Spleen (tissue), 7 donors: ENCODE measurements at regions not wholly inside any gene's neighbourhood (a gene's known extent, or its start where the extent isn't known, plus 50 kb on each side); places are given as distances from the start of the nearest gene placed in this dataset.

ENCODE experiments used
- POLR2A ChIP-seq, 3 donors: fragments of 450-650 bp; IDR thresholded peaks; one replicate each; pipeline ENCODE4 v1.5.1; 2017; ENCODE audit warnings: antibody characterized with exemption in 3 of 3, mild to moderate bottlenecking in 1 of 3
- TF ChIP-seq, protein P1 (sequence below), 11 experiments: fragments of 200-600 bp in 7 of 11; fragments of 450-650 bp in 4 of 11; sonication (generic) in 4 of 11; IDR thresholded peaks in 8 of 11; conservative IDR thresholded peaks in 3 of 11; 1 replicate in 7 of 11; 2 replicates in 4 of 11; pipeline versions ENCODE4 v1.4.0 to v1.8.0; 2016 to 2021; ENCODE audit warnings: antibody characterized with exemption in 11 of 11, inconsistent platforms in 4 of 11, mild to moderate bottlenecking in 1 of 11
- donor health status: DM: no; HTN: no; CAD: no; lungs with moderate emphysema.
- donor health status: DM: no; HTN: no; CAD: no.
- donor health status: DM: no; HTN: no; CAD: no.

DNA sequence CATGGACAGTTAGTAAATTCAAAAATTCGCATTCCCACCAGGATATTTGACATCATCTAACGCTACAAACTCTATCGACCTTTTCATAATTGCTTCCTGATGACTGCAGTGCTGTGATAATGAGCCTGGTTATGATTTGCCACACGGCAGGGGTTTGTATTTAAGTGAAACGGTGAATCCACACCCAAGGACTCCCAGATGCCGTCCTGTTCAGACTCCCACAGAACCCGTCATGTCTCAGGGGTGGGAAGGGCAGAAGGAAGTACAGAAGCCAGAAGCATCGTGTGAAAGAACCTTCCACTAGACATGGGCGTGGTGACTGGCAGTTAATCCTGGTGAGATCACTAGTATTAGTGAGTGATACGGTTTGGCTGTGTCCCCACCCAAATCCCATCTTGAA is 91.2 kb upstream of the TMEM18 start:
- no peak for TF ChIP-seq POLR2A (IDR thresholded peaks at IDR 0.05)
- TF ChIP-seq, protein P1, sequence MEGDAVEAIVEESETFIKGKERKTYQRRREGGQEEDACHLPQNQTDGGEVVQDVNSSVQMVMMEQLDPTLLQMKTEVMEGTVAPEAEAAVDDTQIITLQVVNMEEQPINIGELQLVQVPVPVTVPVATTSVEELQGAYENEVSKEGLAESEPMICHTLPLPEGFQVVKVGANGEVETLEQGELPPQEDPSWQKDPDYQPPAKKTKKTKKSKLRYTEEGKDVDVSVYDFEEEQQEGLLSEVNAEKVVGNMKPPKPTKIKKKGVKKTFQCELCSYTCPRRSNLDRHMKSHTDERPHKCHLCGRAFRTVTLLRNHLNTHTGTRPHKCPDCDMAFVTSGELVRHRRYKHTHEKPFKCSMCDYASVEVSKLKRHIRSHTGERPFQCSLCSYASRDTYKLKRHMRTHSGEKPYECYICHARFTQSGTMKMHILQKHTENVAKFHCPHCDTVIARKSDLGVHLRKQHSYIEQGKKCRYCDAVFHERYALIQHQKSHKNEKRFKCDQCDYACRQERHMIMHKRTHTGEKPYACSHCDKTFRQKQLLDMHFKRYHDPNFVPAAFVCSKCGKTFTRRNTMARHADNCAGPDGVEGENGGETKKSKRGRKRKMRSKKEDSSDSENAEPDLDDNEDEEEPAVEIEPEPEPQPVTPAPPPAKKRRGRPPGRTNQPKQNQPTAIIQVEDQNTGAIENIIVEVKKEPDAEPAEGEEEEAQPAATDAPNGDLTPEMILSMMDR (IDR thresholded peaks at IDR 0.05 in 8 of 11, conservative IDR thresholded peaks at IDR 0.05 in 3 of 11), result no peak
